NCI-H1105 (cell line): ENCODE measurements at regions not wholly inside any gene's neighbourhood (a gene's known extent, or its start where the extent isn't known, plus 50 kb on each side); places are given as distances from the start of the nearest gene placed in this dataset.
"Not testable (repeated sequence)": the region's sequence is repeated elsewhere in the genome, so short reads cannot be mapped to it uniquely, and the experiment has no call there.

Experiments
- DNase-seq: peaks from one replicate; lab custom pipeline; 2025; lab: John Stamatoyannopoulos, UW

DNA sequence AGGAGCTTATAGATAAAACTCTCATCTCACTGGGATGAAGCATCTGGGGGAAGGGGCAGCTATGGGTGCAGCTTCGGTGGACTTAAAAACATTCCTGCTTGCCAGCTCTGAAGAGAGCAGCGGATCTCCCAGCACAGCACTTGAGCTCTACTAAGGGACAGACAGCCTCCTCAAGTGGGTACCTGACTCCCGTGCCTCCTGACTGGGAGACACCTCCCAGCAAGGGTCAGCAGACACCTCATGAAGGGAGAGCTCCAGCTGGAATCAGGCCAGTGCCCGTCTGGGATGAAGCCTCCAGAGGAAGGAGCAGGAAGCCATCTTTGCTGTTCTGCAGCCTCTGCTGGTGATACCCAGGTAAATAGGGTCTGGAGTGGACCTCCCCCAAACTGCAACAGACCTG lies 345.2 kb upstream of the SYT1 start:
- DNase-seq, result no peak

DNA sequence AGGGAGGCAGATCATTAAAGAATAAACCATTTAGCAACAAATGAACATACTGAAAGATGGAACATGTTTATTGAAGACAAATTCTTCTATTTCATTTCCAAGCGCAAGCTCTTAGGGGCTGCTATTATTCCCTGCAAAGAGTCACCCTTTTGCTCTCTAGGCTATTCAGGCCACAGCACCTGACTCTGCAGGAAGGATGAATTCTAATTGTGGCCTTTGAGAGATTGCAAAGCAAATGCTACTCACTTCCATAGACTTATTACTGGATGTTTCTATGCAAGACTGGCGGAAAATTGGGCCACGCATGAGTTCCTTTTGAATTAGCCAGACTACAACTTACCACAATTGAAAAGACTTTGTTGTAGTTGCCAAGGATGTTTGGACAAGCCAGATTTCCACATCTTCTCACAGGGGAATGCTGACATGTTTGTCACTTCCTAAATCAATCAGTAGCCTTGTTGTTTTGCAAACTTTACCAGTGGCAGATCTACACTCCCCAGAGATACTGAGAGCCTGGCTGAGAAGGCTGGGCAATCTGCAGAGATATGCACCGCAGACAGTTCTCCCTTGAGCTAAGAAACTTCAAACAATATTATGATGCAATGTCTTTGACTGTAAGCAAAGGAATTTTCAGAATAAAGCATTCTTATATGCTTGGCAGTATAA lies 334.3 kb upstream of the SYT1 start:
- no peak for DNase-seq

DNA sequence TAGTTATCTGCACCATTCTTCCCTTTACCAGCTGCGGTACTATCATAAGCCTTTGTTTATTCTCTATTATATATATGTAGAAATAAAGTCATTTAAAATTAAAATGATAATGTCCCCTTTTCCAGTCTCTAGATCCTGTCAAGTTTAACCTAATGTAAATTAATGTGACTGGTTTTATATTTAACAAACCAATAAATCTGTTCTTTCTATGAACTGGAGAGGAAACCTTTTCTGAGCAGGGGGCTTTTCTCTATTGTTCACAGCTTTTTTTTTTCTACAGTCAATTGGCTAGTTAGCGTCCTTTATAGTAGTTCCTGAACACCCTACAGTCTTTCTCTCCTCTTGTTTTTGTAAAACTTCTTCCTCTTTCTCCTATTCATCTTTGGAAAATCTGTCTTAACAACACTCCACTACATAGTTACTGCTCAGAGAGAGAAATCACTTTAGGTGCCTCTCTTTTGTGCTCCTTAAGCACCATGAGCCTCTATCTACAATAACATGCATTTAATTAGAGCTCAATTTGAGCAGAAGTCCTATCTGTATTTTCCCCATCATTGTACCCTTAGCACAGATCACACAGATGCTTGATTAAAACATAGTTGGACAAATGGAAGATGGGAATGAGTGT lies 332.6 kb upstream of the SYT1 start:
- DNase-seq, result no peak

DNA sequence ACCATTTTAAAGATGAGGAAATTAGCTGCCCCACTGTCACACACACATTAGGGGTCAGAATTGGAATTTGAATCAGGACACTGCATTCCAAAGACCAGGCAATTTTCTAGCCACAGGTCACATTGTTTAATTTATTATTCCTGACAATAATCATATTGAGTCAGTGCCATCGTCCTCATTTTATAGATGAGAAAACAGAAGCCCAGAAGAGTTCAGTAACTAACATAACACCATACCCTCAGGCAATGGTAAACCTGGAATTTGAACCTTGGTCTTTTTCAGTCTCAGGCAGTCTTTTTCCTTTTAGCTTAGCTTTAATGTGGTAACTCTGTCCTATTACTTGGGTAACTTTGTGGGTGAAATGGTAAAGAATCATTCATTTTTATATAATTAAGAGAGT lies 330.3 kb upstream of the SYT1 start:
- no peak for DNase-seq

GRCh38 chr12:78540606-78541336 lies 323.8 kb upstream of the SYT1 start:
- no peak for DNase-seq

DNA sequence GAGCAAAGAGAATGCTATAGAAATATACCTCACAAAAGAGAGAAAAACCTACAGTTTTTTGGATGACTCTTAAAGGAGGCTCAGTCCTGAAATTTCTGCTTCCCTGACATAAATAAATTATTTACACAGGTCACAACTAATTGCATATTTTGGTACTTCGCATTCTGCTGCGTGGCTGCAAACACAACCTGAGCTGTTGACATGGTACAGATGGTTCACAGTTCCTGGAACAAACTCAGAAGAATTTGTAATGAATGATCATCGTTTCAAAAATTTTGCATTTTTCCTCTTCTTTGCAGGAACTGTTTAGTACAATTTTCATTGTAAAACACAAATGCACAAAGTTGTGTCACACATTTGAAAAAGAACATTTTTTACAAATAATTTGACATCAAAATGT lies 313.7 kb upstream of the SYT1 start:
- DNase-seq, result no peak

GRCh38 chr12:78555802-78556201 lies 308.8 kb upstream of the SYT1 start:
- DNase-seq, result no peak

DNA sequence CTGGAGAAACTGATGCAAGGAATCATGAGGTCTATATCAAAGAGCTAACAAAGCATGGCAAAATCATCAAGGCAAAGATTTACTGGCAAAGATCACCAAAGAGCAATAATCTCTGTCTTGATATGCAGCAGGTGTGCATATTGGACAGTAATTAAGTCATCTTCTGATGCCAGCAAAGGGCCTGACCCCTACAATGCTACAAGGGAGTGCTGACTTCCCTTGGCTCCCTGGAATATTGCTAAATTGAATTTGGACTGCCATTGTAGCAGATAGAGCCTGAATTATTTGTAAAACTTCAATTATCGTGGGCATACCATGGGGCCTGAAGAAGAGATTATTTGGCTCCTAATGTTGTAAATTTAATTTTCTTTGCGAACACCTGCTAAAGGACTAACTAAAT lies 307.9 kb upstream of the SYT1 start:
- no peak for DNase-seq

DNA sequence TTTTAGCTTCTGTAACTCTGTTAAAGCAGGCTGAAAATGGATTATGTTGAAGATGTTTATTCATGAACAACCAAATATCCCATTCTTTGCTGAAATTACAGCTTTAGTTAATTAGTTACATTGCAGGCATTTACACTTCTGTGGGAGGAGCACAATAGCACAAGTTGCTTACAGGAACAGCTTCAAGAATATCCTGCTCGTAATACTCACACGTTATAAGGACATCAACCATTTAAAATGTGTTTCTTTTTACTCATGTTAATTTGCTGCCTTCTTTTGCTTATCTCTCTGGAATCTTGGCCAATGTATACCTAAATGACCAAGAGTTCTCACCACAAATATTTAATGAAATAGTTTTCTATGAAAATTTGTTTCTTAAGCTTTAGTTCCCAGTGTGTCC lies 305.2 kb upstream of the SYT1 start:
- DNase-seq, result no peak

DNA sequence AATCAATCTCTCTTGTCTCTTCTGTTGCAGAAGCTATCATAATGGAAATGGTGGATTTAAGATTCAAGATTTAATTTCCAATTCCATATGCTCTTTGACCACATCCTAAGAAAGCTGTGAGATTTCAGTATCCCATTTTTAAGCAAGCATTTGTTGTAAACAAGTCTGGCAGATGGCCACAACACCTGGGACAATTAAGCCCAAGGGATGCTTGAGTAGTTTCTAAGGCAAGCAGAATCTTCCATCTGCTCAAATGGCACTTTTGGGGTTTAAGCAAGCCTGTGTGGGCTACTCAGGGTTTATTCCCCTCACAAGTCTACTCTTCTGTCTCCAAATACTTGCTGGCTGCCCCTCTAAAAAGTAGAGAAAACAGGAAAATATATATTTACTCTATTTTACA lies 304.7 kb upstream of the SYT1 start:
- no peak for DNase-seq

GRCh38 chr12:78560633-78561032 lies 303.9 kb upstream of the SYT1 start:
- no peak for DNase-seq

DNA sequence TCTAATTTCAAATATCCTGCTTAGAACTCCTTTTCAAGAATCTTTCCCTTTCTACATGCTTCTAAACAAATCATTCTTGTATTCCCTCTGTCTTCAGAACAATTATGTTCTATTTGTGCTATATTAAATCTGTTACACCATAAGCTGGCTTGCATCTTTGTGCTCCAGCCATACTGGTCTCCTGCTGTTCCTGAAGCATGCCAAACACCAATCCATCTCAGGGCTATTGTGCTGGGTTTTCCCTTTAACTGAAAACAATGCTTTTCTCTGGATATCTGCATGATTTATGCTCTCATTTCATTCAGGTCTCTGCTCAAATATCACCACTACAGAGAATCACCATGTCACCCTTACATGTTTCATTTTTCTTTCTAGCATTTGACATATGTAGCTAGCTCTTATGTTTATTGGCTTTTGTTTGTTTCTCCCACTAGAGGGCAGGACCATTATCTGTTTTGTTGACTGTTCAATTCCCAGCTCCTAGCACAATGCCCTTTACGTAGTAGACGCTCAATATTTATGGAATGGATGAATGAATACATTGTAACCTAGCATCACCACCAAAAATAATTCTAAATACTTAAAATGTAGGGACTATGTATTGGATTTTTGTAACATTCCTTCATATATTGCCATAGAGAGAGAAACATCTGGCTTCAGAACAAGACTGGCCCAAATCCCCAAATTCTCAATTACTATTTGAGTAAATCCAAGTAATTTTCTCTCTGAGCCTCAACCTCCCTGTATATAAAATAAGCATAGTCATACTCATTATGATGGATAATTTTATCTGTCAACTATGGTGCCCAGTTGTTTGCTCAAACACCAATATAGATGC lies 302.0 kb upstream of the SYT1 start:
- peak; percentile 12 for DNase-seq

GRCh38 chr12:78563826-78564225 lies 300.7 kb upstream of the SYT1 start:
- no peak for DNase-seq

GRCh38 chr12:78566456-78566855 lies 298.1 kb upstream of the SYT1 start:
- DNase-seq, result no peak

- DNase-seq, result no peak
These were observed 296.1 kb upstream of the SYT1 start for GRCh38 chr12:78568321-78569020.

DNA sequence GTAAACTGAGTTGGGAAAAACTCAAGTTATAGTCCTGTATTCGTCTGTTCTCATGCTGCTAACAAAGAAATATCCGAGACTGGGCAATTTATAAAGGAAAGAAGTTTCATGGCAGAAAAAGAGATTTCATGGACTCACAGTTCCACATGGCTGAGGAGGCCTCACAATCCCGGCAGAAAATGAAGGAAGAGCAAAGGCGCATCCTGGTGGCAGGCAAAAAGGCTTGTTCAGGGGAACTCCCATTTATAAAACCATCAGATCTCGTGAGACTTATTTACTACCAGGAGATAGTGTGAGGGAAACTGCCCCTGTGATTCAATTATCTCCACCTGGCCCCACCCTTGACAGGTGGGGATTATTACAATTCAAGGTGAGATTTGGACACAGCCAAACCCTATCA lies 292.6 kb upstream of the SYT1 start:
- DNase-seq, result no peak

GRCh38 chr12:78575208-78575607 lies 289.4 kb upstream of the SYT1 start:
- DNase-seq, result not testable (repeated sequence)

GRCh38 chr12:78579846-78580245 lies 284.7 kb upstream of the SYT1 start:
- no peak for DNase-seq

DNA sequence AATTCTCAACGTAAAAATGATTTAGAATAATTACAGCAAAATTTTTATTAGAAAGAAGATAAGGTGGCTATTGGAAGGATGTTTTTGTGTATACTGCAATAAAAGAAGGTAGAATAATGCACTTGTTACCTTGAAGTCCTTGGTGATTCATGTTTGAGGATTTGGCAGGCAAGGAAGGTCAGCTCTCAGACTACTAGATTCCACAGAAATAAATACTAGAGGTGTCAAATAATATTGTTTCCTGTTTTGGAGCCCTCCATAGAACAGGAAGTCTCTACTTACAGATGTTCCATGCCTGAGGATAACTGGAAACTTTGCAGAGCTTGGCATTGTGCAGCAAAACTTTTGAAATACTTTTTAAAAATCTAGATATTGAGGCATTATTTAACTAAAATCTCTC lies 284.3 kb upstream of the SYT1 start:
- DNase-seq, result no peak

GRCh38 chr12:78584695-78585094 lies 279.9 kb upstream of the SYT1 start:
- no peak for DNase-seq

DNA sequence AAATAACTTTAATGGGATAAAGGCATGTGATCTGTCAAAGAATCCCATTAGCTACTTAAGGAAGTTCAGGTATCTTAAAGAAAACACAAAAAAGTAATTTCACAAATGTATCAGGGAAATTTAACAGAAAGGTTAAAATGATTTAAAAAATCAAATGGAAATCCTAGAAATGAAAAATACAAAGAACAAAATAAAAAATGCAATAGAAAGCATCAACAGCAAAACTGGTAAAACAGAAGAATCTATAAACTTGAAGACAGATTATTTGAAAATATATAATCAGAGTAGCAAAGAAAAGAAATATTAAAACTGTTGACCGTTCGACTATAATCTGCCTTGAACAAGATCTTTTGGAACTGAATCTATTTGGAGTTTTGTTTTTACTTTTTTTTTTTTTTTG lies 279.4 kb upstream of the SYT1 start:
- no peak for DNase-seq

DNA sequence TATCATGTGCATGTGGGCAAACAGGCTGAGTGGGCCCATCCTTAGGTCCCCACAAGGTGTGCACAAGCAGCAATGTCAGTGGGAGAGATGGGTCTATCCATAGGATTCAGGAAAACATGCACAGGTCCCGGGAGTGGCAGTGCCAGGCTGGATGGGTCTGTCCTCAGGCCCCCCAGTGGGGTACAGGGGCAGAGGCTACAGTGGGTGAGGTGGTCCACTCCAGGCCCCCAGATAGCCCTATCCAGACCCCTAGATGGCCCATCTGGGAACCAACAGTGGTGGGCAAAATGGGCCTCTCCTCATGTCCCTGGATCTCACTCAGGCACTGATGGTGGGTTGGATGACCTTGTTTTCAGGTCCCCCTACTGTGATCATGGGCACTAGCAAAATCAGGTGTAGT lies 277.8 kb upstream of the SYT1 start:
- DNase-seq, result no peak
